DMS 273 (cell line): ENCODE measurements at regions not wholly inside any gene's neighbourhood (a gene's known extent, or its start where the extent isn't known, plus 50 kb on each side); places are given as distances from the start of the nearest gene placed in this dataset.
A peak's percentile ranks its signal among the peaks of the same experiment; 100 is the strongest.

Experiments
- DNase-seq: peaks from one replicate; lab custom pipeline; 2025; ENCODE audit not compliant: unreplicated experiment; lab: John Stamatoyannopoulos, UW

DNA sequence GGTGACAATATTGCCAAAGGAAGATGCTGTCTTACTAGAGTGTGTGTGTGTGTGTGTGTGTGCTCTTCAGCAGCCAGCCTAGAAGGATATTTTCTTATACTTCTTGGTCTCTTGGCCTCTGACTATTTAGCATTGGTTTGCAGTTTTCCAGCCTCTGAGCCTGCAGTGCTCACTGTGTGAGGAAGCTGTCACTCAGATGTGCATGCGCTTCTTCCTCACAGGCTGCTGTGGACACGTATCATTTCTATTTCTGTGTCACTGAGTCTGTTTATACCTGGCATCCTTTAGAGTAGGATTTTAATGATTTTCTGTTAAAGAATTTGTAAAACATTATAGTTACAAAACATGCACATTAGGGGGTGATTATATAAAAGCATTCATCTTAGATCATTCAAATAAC lies 83.3 kb downstream of the ALDH8A1 start:
- no peak for DNase-seq

DNA sequence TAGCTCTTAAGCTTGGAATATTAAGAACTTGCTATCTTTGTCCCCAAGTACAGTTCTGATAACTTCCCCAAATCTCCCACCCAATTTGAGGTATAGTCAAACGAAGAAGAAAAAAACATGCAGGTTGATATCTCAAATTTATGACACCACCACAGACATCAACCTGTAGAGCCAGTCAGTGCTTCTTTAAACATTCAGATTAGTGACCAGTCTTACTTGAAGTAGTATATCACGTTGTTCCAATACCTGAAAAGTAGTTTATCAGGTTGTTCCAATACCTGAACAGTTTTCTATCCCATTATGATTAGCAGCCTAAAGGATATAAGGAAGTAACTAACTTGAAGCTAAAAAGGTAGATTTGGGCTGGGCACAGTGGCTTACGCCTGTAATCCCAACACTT lies 85.3 kb downstream of the ALDH8A1 start:
- no peak for DNase-seq

DNA sequence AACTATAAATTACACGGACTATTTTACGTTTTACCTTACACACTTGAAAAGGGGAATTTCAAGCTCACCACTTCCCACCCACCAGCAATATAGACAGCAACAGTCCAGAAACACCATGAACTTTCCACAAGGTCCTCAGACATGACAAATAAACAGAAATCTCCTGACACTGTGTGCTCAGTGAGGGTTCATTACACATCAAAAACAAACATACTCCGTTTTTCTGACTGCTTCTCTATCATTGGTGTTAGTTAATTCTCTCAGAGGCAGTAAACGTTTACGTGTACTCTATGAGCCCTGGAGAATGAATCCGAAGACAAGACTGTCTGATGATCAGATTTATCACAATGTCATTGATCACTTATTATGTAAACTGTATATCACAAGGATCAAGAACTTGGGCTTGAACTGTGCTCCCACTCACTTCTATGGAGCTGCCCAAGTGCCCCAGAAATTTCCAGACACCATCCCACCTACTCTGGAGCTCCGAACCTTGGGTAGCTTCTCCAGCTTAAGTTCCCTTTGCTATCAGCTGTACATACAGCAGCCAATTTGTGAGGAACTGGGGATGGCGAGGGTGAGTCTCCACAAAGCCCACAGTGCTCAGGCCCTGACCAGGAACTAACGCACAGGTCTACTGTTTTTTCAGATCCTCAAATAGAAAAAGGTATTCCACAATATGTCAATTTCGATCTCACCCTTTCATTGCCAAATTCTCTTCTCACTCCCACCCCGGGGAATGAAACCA lies 86.0 kb downstream of the ALDH8A1 start:
- DNase-seq = no peak

- no peak for DNase-seq
Observed at GRCh38 chr6:134854366-134854765, 95.5 kb downstream of the ALDH8A1 start.

GRCh38 chr6:134853111-134854055 lies 96.5 kb downstream of the ALDH8A1 start:
- no peak for DNase-seq

DNA sequence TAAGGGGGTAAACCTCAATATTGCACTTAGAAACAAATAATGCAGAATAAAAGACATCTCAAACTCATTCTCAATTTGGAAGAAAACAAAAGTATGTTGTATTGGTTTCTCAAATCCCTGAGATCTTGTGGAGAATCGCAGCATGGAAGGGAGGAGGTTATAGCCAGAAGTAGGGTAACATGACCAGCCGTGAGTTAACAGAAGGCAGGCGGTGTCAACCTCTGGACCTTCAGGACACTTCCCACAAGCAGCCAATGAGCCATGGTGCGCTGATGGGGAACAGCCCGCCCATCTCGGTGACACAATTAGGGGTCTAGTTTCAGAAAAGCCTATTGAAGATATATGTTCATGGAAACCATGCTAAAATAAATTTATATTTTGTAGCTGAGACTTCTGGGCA lies 98.4 kb downstream of the ALDH8A1 start:
- no peak for DNase-seq

- no peak for DNase-seq
Observed at GRCh38 chr6:134850721-134851305, 99.1 kb downstream of the ALDH8A1 start.

- DNase-seq = no peak
Observed at GRCh38 chr6:134849920-134850447, 99.9 kb downstream of the ALDH8A1 start.

DNA sequence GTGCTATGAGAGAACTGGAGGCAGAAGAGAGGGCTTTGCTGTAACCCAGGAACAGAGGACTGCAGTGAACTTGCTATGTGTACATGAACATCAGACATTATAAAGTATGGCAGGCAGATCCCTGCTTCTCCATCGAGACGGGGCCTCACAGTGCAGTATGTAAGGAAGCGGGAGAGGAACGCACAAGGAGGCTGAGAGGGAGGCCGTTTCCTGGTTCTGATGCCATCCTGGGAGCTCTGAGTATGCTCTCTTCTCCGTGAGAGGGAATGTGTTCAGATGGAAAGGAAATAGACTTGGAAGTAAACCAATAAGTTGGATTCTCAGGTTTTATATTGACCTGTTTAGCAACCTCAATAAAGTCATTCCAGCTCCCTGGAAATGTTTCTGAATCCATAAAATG lies 101.8 kb downstream of the ALDH8A1 start:
- DNase-seq = no peak

GRCh38 chr6:134846865-134847264 lies 103.0 kb downstream of the ALDH8A1 start:
- DNase-seq = no peak

- DNase-seq = no peak
Observed at GRCh38 chr6:134846031-134846430, 103.9 kb downstream of the ALDH8A1 start.

DNA sequence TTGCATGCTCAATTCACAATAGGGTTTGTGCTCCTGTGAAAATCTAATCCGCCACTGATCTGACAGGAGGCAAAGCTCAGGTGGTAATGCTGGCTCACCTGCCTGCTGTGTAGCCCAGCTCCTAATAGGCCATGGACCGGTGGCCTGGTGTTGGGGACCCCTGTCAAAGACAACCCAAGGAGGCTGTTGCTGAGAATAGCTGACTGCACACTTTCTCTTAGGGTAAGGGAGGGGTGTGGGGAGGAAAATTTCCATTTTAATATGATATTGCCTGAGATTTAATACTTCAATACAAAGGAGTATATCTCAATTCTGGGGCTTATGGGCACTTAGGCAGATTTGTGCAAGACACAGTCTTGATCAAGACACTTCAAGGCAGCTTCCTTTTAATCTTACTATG lies 105.8 kb downstream of the ALDH8A1 start:
- DNase-seq = no peak

GRCh38 chr6:134840086-134840867 lies 109.6 kb downstream of the ALDH8A1 start:
- no peak for DNase-seq

- no peak for DNase-seq
Observed at GRCh38 chr6:134835993-134836392, 113.9 kb downstream of the ALDH8A1 start.

DNA sequence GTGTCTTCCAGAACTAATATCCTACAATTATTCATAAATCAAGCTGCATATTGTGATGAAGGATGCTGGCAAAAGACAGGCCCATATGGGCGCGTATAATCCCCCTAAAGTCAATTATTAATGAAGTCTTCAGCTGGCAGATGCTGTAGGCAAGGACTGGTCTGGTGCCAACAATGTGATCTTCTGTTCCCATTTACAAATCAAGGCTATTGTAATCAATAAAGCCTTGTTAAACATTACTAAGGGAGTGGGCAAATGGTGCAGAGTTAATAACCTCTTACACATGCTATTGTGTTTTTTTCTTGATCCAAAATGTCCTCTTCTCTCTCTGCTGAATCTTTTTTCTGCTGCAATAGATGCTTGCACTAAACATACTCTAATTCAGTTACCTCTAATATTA lies 119.0 kb downstream of the ALDH8A1 start:
- peak; percentile 46 for DNase-seq

DNA sequence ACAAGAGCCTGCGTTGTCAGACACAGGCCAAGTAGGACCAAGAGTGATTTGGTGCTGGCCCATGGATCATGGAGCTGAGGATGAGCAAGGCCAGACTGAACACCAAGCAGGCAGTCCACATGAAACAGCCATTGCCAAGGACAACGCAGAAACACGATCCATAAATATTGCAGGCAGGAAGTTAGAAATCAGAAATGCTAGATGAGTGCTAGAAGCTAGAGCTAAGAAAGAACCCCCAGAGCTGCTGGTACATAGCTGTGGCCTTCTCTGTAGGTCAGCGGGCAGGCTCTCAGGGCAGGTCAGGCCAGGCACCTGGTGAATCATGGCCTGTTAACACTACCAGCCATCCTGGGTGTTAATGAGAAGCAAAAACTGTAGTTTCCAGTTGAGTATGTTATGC lies 119.7 kb downstream of the ALDH8A1 start:
- DNase-seq = no peak

GRCh38 chr6:134828641-134829040 lies 121.3 kb downstream of the ALDH8A1 start:
- DNase-seq = no peak

GRCh38 chr6:134826889-134827737 lies 122.8 kb downstream of the ALDH8A1 start:
- no peak for DNase-seq

GRCh38 chr6:134823710-134824034 lies 126.2 kb downstream of the ALDH8A1 start:
- DNase-seq = no peak
